GM21717 (cell line): ENCODE measurements at regions not wholly inside any gene's neighbourhood (a gene's known extent, or its start where the extent isn't known, plus 50 kb on each side); places are given as distances from the start of the nearest gene placed in this dataset.

Experiments
- ATAC-seq: cut with Tn5 transposase; IDR thresholded peaks from one replicate; pipeline ENCODE4 v1.9.1; 2021; ENCODE audit warnings: mild to moderate bottlenecking, moderate library complexity; ENCODE audit not compliant: unreplicated experiment

- peak; percentile 70 for ATAC-seq
These were observed 469.8 kb upstream of the KIRREL3 start for GRCh38 chr11:127470306-127470884.

- no peak for ATAC-seq
These were observed 463.8 kb upstream of the KIRREL3 start for GRCh38 chr11:127464325-127464724.

DNA sequence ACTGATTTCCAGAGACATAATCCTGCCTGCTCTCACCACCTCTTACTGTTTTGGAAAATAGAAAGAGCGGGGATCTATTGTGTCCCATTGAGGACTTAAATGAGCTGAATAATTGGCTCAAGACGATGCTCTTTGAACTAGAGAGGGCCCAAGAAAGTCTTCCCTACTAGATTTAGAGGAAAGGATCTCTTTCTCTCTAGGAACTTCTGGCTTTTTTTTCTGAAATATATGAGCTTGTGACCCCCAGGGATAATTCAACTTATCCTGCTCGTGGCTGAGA, 461.4 kb upstream of the KIRREL3 start:
- ATAC-seq, result no peak

DNA sequence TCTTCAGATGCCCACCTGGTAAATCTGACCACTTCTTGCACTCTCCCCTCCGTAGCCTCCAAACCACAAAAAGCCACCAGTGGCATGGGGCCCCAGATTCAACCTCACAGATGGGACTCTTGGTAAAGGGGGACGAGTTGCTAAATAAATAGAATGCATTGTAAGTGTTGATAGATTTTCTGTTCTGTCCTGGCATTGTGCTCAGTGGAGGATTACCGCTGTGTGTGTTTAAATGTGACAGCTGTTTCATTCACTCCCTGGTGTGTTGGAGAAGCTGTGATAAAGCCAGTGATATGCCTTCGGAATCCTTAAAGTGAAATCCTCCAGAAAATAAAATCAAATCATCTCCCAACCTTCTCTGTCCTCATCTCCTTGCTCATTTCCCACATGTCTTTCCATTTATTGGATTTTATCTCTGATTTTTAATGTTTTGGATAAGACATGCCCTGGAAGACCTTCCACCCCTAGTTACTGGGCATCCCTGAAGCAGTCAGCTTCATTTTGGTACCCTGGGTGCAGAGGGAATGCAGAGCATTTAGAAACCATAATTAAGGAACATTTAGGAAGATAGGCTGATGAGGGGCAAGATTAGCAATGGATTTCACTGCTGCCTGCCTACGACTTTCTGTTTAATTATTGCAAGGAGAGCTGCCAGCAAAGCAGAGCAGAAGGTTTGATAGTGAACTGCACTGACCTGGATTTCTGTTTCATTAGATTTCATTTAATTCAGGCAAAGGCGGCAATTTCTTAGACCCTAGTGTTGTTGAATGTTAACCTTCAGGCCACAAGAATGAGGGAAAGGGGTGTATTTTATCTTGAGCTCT, 460.9 kb upstream of the KIRREL3 start:
- ATAC-seq, result no peak

DNA sequence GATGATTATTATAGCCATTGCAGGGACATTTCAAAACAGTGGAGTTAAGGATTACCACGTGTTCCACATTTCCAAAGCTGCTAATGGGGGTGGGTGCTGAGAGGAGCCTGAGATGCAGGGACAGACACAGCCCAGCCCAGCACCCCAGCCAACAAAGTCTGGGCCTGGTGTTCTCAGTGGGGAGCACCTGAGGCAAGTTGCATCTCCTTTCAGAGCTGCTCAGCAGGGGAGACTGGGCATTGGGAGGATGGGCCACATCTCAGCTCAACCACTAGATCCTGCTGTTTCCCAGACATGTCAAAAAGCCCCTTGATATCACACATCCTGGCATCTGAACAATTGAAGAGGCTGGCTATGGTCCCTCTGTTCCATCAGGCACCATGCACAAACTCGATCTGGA, 458.0 kb upstream of the KIRREL3 start:
- no peak for ATAC-seq

GRCh38 chr11:127454856-127455255, 454.3 kb upstream of the KIRREL3 start:
- ATAC-seq, result no peak

GRCh38 chr11:127452533-127452932, 452.0 kb upstream of the KIRREL3 start:
- ATAC-seq, result no peak

- no peak for ATAC-seq
These were observed 451.3 kb upstream of the KIRREL3 start for GRCh38 chr11:127451861-127452260.

- ATAC-seq, result no peak
These were observed 447.5 kb upstream of the KIRREL3 start for GRCh38 chr11:127448101-127448500.

GRCh38 chr11:127445476-127445875, 444.9 kb upstream of the KIRREL3 start:
- no peak for ATAC-seq

GRCh38 chr11:127443297-127443696, 442.7 kb upstream of the KIRREL3 start:
- no peak for ATAC-seq

GRCh38 chr11:127440616-127441015, 440.0 kb upstream of the KIRREL3 start:
- ATAC-seq, result no peak

DNA sequence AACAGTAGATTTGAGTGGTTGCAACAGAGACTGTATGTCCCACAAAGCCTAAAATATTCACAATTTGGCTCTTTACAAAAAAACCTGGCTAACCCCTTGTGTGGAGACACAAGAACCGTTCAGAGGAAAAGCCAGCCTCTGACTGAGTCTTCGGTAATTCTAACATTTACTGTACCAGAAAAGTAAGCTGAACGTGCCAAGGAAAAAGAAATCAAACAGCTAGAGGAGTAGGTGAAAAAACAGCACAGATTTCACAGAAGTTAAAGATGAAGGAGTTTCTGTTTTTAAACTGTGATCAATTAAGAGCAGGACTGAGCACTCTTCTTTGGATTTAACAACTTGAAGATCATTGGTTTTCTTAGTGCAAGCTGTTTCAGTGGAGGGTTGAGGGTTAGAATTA, 424.7 kb upstream of the KIRREL3 start:
- no peak for ATAC-seq

GRCh38 chr11:127424661-127425060, 424.1 kb upstream of the KIRREL3 start:
- no peak for ATAC-seq

GRCh38 chr11:127420139-127420538, 419.6 kb upstream of the KIRREL3 start:
- no peak for ATAC-seq

- ATAC-seq, result no peak
These were observed 412.3 kb upstream of the KIRREL3 start for GRCh38 chr11:127412722-127413380.

- no peak for ATAC-seq
These were observed 411.7 kb upstream of the KIRREL3 start for GRCh38 chr11:127412234-127412633.

GRCh38 chr11:127411283-127411682, 410.7 kb upstream of the KIRREL3 start:
- no peak for ATAC-seq

GRCh38 chr11:127395034-127395433, 394.5 kb upstream of the KIRREL3 start:
- no peak for ATAC-seq

- no peak for ATAC-seq
These were observed 393.0 kb upstream of the KIRREL3 start for GRCh38 chr11:127393460-127393997.

- ATAC-seq, result no peak
These were observed 392.0 kb upstream of the KIRREL3 start for GRCh38 chr11:127392575-127392974.

GRCh38 chr11:127390465-127390864, 389.9 kb upstream of the KIRREL3 start:
- ATAC-seq, result no peak
